Activated CD4-positive, alpha-beta memory T cell treated with anti-CD3 and anti-CD28 coated beads, Interleukin-2, amount 10 ng/mL, durations not matched to agents 7 days and 5 days (primary cell): ENCODE measurements at regions not wholly inside any gene's neighbourhood (a gene's known extent, or its start where the extent isn't known, plus 50 kb on each side); places are given as distances from the start of the nearest gene placed in this dataset.

ENCODE experiments used
- CTCF ChIA-PET: fragments of 350-600 bp; sonication (Branson Sonifier 250); formaldehyde crosslinking; loops from one replicate; lab custom pipeline; 2021; ENCODE audit warnings: antibody characterized with exemption, inconsistent platforms; lab: Charles Lee
- POLR2A ChIA-PET: fragments of 350-600 bp; sonication (Branson Sonifier 250); formaldehyde crosslinking; loops from one replicate; lab custom pipeline; 2021; ENCODE audit warnings: antibody characterized with exemption; lab: Charles Lee
- DNase-seq: peaks from one replicate; pipeline ENCODE4 v3.0.0-alpha.2; 2020
- H3K27ac Mint-ChIP-seq: one replicate; pipeline ENCODE4 v1.8.0; 2021; ENCODE audit warnings: mild to moderate bottlenecking, mixed read lengths
- H3K27me3 Mint-ChIP-seq: one replicate; pipeline ENCODE4 v1.8.0; 2021; ENCODE audit warnings: mixed read lengths
- H3K36me3 Mint-ChIP-seq: one replicate; pipeline ENCODE4 v1.8.0; 2021; ENCODE audit warnings: low read depth, mixed read lengths
- H3K4me1 Mint-ChIP-seq: one replicate; pipeline ENCODE4 v1.8.0; 2021; ENCODE audit warnings: mixed read lengths
- H3K4me3 Mint-ChIP-seq: one replicate; pipeline ENCODE4 v1.8.0; 2021; ENCODE audit warnings: mild to moderate bottlenecking, mixed read lengths
- H3K9me3 Mint-ChIP-seq: one replicate; pipeline ENCODE4 v1.8.0; 2021; ENCODE audit warnings: mixed read lengths

DNA sequence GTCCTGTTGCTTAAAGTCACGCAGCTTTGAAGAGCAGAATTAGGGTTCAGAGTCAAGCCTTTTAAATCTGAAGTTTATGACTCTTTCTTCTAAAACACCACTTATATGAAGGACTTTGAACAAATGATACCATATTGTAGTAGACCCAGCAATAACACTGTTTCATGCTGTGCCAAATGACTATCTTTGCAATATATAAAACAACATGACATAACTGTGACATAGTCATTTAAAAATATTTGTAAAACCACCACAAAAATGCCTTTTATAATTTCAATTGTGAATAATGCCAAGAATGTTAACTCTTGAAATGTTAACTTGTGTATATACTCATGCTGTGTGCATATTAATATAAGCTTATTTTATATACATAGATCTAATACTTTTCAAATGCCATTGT, 452.1 kb upstream of the NEGR1 start:
- Mint-ChIP-seq H3K27ac (no peak overlapping the region), H3K4me1 (no peaks in the 10 kb centered on the region), H3K4me3 (no peak overlapping the region), H3K36me3 (no peaks in the 10 kb centered on the region), H3K27me3 (no peaks in the 10 kb centered on the region), H3K9me3 (peaks cover 9% of the 10 kb centered on the region)
- no peak for DNase-seq
- POLR2A ChIA-PET: no interaction called here
- CTCF ChIA-PET: no interaction called here

- no peak for DNase-seq
- CTCF ChIA-PET: no interaction called here
- POLR2A ChIA-PET: no interaction called here
- no peak overlapping the region for H3K27ac Mint-ChIP-seq
- H3K27me3 Mint-ChIP-seq: no peaks in the 10 kb centered on the region
- no peak overlapping the region for H3K4me3 Mint-ChIP-seq
- H3K4me1 Mint-ChIP-seq: no peaks in the 10 kb centered on the region
- peaks cover 16% of the 10 kb centered on the region for H3K9me3 Mint-ChIP-seq
- H3K36me3 Mint-ChIP-seq: no peaks in the 10 kb centered on the region
Measured at GRCh38 chr1:72724951-72725861, 442.9 kb upstream of the NEGR1 start.

- Mint-ChIP-seq H3K4me1 (no peaks in the 10 kb centered on the region), H3K27me3 (no peaks in the 10 kb centered on the region), H3K9me3 (peaks cover 5% of the 10 kb centered on the region), H3K27ac (no peak overlapping the region), H3K36me3 (no peaks in the 10 kb centered on the region), H3K4me3 (no peak overlapping the region)
- POLR2A ChIA-PET: no interaction called here
- CTCF ChIA-PET: interaction anchor here (0.7 kb wide), 1 partner anchor 788 kb away, joined by 4 read pairs; no protein-coding TSS in a partner anchor
- no peak for DNase-seq
Measured at GRCh38 chr1:72705921-72706320, 423.6 kb upstream of the NEGR1 start.

DNA sequence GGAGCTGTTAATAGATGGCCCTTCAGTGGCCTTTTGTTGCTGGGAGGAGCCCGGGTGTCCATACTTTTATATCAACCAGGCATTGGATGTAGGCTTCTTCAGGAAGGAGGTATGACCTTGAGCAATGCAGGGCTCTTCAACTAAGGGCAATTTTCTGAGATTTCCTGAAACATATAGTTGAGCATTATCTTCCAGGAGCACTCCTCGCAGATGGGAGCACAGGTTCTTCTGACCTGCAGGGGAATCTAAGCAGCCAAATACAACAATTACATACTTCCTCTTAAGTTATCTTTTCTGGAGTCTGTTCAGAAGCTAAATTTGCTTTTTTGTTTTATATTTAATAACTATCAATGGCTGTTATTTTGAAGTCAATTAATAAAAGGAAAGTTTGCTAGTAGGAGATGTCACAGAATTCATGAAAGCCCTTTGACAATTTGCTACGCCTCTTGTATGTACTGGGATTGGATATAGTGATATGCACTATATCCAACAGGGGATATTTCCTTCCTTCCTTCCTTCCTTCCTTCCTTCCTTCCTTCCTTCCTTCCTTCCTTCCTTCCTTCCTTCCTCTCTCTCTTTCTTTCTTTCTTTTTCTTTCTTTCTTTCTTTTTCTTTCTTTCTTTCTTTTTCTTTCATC, 422.6 kb upstream of the NEGR1 start:
- POLR2A ChIA-PET: no interaction called here
- H3K27me3 Mint-ChIP-seq: no peaks in the 10 kb centered on the region
- H3K36me3 Mint-ChIP-seq: no peaks in the 10 kb centered on the region
- no peak for DNase-seq
- H3K4me1 Mint-ChIP-seq: no peaks in the 10 kb centered on the region
- CTCF ChIA-PET: interaction anchor here (0.6 to 0.7 kb wide), 2 partner anchors 8 to 787 kb away, joined by 3 to 4 read pairs; no protein-coding TSS in a partner anchor
- H3K9me3 Mint-ChIP-seq: peaks cover 5% of the 10 kb centered on the region
- no peak overlapping the region for H3K27ac Mint-ChIP-seq
- no peak overlapping the region for H3K4me3 Mint-ChIP-seq

- no peak overlapping the region for H3K4me3 Mint-ChIP-seq
- CTCF ChIA-PET: no interaction called here
- H3K27ac Mint-ChIP-seq: no peak overlapping the region
- no peak for DNase-seq
- POLR2A ChIA-PET: no interaction called here
- no peaks in the 10 kb centered on the region for H3K27me3 Mint-ChIP-seq
- H3K9me3 Mint-ChIP-seq: peaks cover 6% of the 10 kb centered on the region
- no peaks in the 10 kb centered on the region for H3K4me1 Mint-ChIP-seq
- H3K36me3 Mint-ChIP-seq: no peaks in the 10 kb centered on the region
Measured at GRCh38 chr1:72697410-72697809, 415.1 kb upstream of the NEGR1 start.

- Mint-ChIP-seq H3K9me3 (peaks cover 8% of the 10 kb centered on the region), H3K27ac (no peak overlapping the region), H3K4me1 (no peaks in the 10 kb centered on the region), H3K4me3 (no peak overlapping the region), H3K36me3 (no peaks in the 10 kb centered on the region), H3K27me3 (no peaks in the 10 kb centered on the region)
- ChIA-PET POLR2A (no interaction called here), CTCF (no interaction called here)
- no peak for DNase-seq
Measured at GRCh38 chr1:72693899-72694298, 411.6 kb upstream of the NEGR1 start.

DNA sequence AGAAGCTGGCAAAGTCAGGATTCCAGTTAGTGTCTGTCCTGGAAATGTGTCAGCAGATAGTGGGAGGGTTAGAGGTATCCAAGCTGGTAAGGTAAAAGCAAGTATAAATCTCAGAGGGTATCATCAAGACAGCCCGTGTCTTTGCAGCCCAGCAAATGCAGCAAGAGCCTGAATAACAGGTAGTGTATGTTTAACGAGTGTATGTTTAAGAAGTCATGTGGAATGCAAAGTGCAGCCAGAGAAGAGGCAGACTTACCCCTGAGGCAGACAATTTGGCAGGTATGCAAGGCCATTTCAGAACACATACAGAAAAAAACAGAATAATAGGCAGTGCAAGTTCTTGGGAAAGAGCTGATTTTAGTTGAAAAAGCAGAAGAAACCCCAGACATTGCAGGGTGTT, 411.0 kb upstream of the NEGR1 start:
- Mint-ChIP-seq H3K4me3 (no peak overlapping the region), H3K36me3 (no peaks in the 10 kb centered on the region), H3K9me3 (peaks cover 11% of the 10 kb centered on the region), H3K4me1 (no peaks in the 10 kb centered on the region), H3K27ac (no peak overlapping the region), H3K27me3 (no peaks in the 10 kb centered on the region)
- CTCF ChIA-PET: no interaction called here
- POLR2A ChIA-PET: no interaction called here
- DNase-seq: no peak

GRCh38 chr1:72690871-72691270, 408.5 kb upstream of the NEGR1 start:
- H3K9me3 Mint-ChIP-seq: peaks cover 15% of the 10 kb centered on the region
- CTCF ChIA-PET: no interaction called here
- no peak overlapping the region for H3K4me3 Mint-ChIP-seq

DNA sequence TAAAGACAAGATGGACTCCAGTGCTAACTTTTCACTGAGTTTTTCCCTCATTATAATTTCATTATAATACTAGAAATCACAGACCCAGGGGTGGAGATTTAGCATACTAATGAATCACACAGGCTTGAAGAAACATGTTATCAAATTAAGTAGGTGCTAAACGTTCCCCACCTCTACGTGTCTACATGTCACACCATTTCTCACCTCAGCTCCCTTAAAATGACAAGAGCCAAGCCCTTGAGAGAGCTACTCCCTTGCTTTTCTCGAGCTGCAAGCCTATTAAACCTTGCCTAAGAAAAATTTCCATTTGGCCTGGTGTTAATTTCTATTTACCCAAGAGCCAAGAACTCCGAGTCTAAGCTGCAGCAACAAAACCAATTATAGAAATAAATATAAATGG, 396.3 kb upstream of the NEGR1 start:
- CTCF ChIA-PET: no interaction called here
- DNase-seq: no peak
- peaks cover 3% of the 10 kb centered on the region for H3K9me3 Mint-ChIP-seq
- POLR2A ChIA-PET: no interaction called here
- no peaks in the 10 kb centered on the region for H3K4me1 Mint-ChIP-seq
- no peak overlapping the region for H3K27ac Mint-ChIP-seq
- no peaks in the 10 kb centered on the region for H3K36me3 Mint-ChIP-seq
- H3K27me3 Mint-ChIP-seq: no peaks in the 10 kb centered on the region
- no peak overlapping the region for H3K4me3 Mint-ChIP-seq

More at GRCh38 chr1:72690871-72691270, 408.5 kb upstream of the NEGR1 start:
- Mint-ChIP-seq H3K4me1 (no peaks in the 10 kb centered on the region), H3K27me3 (no peaks in the 10 kb centered on the region), H3K36me3 (no peaks in the 10 kb centered on the region), H3K27ac (no peak overlapping the region)
- DNase-seq: no peak
- POLR2A ChIA-PET: no interaction called here

- no peak for DNase-seq
- Mint-ChIP-seq H3K36me3 (no peaks in the 10 kb centered on the region), H3K9me3 (peaks cover 3% of the 10 kb centered on the region), H3K27me3 (no peaks in the 10 kb centered on the region), H3K27ac (no peak overlapping the region), H3K4me3 (no peak overlapping the region), H3K4me1 (no peaks in the 10 kb centered on the region)
- ChIA-PET POLR2A (no interaction called here), CTCF (no interaction called here)
Measured at GRCh38 chr1:72670902-72671301, 388.6 kb upstream of the NEGR1 start.

- H3K27ac Mint-ChIP-seq: no peak overlapping the region
Measured at GRCh38 chr1:72662918-72663317, 380.6 kb upstream of the NEGR1 start.

GRCh38 chr1:72650843-72651435, 368.6 kb upstream of the NEGR1 start:
- ChIA-PET POLR2A (no interaction called here), CTCF (no interaction called here)
- DNase-seq: no peak
- Mint-ChIP-seq H3K4me3 (no peak overlapping the region), H3K27ac (no peak overlapping the region), H3K9me3 (peaks cover 3% of the 10 kb centered on the region), H3K4me1 (no peaks in the 10 kb centered on the region), H3K27me3 (no peaks in the 10 kb centered on the region), H3K36me3 (no peaks in the 10 kb centered on the region)

More at GRCh38 chr1:72662918-72663317, 380.6 kb upstream of the NEGR1 start:
- Mint-ChIP-seq H3K27me3 (no peaks in the 10 kb centered on the region), H3K4me1 (no peaks in the 10 kb centered on the region), H3K9me3 (peaks cover 4% of the 10 kb centered on the region), H3K36me3 (no peaks in the 10 kb centered on the region), H3K4me3 (no peak overlapping the region)
- ChIA-PET POLR2A (no interaction called here), CTCF (no interaction called here)
- DNase-seq: no peak

DNA sequence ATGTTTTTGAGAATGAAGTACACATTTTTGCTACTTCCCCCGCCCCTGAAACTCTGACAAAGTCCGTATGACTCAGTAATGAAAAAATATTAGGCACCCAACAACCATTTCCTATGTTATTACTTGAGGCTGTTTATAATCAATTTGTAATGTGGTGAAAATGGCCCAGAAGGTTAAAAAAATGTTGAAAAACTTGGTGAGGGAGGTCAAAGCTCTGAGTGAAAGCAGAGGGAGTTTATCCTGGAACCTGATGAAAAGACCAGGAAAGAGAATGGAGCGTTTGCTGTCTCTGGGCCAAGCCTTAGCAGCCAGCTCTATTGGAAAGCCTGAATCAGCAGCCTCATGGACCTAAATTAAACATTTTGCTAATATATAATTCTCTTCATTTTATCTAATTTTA, 367.7 kb upstream of the NEGR1 start:
- peaks cover 3% of the 10 kb centered on the region for H3K9me3 Mint-ChIP-seq
- POLR2A ChIA-PET: no interaction called here
- no peak overlapping the region for H3K27ac Mint-ChIP-seq
- CTCF ChIA-PET: no interaction called here
- no peaks in the 10 kb centered on the region for H3K27me3 Mint-ChIP-seq
- no peak for DNase-seq
- H3K36me3 Mint-ChIP-seq: no peaks in the 10 kb centered on the region
- no peak overlapping the region for H3K4me3 Mint-ChIP-seq
- H3K4me1 Mint-ChIP-seq: no peaks in the 10 kb centered on the region
